NCI-H2196 treated with DMSO at 0.1 percent for 48 hours (cell line): ENCODE measurements at regions not wholly inside any gene's neighbourhood (a gene's known extent, or its start where the extent isn't known, plus 50 kb on each side); places are given as distances from the start of the nearest gene placed in this dataset.

Source experiments
- DNase-seq: peaks from one replicate; lab custom pipeline; 2025; ENCODE audit not compliant: unreplicated experiment; lab: John Stamatoyannopoulos, UW

DNA sequence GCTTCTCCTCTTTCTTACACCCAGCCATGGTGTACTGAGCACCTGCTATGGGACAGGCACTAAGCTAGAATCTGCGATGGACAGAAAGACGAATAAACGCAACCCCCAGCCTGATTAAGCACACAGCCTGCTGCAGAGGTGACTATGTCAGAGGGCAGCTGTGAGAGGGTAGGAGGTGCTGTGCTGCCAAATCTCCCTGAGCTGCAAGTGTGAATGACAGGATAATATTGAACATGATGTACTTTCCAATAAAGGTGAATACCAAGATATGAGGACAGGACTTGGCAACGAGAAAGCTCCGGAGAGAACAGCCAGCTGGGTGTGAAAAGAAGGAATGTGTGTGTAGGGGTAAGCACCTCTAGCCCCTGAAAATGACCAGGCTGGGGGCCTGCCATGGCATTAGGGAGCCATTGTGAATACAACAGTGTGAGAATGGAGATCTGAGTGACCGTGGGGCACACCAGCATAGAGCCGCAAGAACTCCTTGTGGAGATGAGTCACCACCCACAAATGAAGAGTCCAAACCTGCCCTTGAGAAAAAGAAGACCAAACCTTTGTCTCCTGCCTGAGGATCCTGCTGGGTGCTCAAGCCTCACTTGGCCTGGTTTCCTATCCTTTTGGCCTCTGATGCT lies 83.0 kb upstream of the ATF3 start:
- no peak for DNase-seq

DNA sequence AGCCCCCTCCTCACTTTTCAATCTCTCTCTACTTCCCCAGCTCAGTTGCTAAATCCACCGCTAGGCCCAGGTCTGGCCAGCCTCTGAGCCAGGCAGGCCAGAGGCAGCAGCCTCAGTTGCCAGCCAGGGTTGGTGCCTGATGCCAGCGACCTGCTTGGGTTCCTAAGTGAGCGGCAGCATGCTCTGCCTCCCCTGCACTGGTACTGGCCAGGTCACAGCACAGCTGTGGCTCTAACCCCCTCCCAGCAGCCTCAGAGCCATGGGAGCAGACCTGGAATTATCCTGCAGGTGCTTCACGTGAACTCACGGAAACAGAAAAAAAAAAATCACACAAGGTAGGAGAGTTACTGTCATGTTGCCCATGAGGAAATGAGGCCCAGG lies 82.5 kb upstream of the ATF3 start:
- DNase-seq = no peak

DNA sequence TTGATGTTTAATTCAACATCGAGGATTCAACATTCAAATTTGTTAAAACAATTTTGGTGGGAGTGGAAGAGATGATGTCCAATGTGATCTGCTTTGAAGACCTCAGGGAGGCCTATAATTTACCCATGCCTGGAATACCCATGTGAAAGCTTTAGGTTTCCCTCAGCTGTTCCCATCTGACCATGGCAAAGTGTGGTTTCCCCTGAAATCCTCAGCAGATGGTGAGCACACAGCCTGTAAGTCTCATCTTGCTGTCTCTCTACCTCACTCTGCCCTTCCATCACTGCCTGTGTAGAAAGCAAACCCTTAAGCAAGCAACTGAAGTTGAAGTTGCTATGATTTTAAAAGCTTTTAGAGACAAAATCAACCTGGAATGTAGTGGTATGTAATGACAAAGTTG lies 80.1 kb upstream of the ATF3 start:
- no peak for DNase-seq

DNA sequence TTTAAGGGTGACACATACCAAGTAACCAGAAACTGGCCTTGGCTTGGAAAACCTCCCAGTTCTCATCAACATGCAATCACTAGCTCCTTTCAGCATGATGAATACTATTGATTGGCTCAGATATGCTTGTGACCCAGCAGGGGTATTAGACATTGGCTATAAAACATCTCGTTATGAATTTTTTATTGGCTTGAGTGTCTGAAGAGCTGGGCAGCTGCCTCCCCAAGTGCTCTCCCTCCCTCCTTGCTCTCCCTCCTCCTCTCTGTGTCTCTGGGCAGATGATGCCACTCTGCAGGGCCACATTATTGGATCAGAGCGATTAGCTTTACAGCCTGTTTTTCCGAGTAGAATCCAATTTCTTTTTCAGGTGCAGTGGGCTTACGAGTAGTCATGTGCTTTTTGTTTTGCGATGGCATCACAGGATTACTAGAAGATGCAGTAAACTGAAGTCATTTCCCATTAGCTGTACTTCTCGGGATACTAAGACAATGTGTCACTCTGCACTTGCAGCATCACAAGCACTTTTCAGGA lies 79.3 kb upstream of the ATF3 start:
- peak; percentile 6 for DNase-seq

DNA sequence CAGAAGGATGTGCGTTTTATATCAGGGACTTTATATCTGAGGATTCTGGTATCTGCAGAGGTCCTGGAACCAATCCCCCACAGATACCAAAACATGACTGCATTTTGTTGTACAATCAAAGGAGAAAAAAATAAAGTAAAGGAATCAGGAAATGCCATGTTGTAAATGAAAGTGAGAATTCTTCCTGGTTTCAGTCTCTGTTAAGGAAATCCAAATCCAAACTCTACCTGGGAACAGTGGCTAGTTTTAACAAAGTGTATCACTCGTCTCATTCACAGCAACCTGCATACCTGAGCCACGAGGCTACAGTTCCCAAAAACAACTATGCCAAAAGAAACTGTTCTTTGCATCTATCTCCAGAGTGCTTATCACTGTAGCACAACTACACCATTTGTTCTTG lies 77.3 kb upstream of the ATF3 start:
- DNase-seq = no peak

DNA sequence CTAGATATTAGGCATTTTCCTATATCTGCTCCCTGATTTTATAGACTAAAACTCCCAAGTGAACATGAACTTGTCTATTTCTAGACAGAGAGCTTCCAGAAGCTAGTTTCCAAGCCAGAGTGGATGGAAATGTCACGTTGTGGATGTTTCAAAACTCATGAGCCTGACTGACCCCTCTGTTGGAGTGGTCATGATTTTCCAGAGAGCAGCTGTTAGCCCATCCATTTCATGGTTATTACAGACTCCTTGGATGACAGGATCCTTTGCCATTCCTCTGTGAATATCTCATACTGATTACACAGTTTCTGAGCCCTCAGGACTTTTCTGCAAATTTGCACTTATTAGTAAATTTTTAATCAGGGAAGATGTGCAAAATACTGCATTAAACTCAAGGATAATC lies 76.8 kb upstream of the ATF3 start:
- no peak for DNase-seq

DNA sequence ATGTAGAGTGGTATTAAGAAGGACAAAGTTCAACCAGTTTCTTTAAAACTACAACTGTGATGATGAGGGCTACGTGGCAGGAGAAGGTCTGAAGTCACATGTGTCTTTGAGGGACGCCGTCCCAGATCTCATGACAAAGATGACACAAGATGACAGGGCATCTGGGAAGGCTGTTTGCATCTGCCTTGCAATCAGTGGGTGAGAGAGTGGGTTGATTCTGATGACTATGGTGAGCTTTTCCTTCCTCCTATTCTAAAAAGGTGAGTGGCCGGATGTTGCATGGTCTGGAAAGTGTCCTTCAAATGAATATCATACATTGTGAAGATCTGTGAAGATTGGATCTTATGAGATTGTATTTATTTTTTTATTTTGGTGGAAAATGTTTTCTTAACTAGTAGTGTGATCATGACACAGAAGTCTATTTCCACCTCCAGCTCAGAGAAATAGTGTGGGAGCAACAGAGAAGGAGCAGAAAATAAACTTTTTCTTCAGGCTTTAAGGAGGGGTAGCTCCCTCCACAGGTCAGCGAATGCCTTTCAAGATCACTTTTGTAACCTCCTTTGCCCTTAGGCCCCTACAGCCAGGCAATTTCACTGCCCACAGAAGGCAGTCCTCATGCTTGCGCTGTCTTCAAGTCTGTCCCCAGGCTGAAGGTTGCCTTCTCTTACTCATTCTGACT lies 76.0 kb upstream of the ATF3 start:
- no peak for DNase-seq

DNA sequence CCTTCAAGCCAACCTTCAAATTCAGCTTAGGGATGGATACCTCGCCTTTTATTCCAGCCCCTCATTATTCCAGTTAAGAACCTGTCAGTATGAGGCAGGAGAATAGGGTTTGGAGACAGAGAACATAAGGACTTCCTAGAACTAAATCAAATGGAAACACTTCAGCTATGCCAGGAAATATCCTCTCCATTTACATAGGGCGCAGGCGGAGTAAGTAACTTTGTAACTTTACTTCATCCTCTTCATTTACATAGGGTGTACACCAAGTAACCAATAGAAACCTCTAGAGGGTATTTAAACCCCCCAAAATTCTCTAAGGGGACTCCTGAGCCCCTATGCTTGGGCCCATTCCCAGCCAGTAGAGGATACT lies 75.4 kb upstream of the ATF3 start:
- no peak for DNase-seq

DNA sequence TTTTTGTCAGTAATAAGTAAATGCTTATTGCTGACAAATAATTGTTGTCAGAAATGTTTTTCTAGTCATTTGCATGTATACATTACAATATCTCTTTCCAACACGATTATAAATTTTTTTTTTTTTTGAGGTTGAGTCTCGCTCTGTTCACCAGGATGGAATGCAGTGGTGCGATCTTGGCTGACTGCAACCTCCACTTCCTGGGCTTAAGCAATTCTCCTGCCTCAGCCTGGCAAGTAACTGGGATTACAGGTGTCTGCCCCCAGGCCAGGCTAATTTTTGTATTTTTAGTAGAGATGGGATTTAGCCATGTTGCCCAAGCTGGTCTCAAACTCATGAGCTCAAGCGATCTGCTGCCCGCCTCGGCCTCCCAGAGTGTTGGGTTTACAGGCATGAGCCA lies 72.0 kb upstream of the ATF3 start:
- DNase-seq = no peak

DNA sequence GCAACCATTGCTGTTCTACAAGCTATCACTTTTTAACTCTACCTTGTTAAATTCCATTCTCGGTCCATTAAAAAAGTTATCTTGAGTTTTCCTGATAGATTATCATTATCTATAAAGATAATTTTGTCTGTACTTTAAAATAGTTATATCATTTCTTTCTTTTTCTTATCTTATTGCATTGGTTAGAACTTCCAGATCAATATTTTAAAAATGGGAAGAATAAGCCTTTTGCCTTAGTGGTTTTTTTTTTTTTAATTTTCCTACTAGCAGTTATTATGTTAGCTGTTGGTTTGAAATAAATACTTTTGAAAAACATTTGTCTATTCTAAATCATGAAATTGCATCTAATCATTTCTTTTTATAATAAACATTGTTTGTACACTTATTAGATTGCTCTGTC lies 71.0 kb upstream of the ATF3 start:
- no peak for DNase-seq

DNA sequence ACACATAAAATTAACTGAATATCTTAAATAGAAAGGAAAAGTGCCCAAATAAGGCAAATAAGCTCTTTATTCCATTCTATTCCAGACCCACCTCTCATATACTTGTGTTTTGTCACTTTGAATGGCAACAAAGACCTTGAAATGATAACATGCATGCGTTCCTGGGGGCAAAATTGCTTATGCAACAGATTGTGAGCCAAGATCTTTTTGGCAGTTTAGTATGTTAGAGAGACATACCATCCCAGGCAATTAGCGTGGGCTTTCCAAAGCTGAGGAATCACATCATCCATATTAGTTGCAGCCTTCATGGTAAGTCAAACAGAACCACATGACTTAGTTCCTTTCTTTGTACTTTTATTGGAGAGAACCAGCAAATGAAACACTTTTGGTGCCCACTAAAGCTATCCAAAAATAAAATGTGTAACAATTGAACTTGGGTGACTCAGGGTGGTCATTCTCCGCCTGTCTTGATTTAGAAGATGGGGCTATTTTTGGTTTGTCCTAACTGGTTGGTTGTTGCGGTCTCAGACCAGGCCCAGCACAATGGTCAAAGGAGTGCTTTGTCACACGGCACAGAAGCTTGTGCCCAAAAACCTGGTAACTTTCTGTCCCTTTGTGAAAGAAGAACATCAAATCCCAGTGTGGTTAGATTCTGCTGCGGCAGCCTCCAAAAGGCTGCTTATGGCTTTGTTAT lies 68.7 kb upstream of the ATF3 start:
- DNase-seq = no peak

DNA sequence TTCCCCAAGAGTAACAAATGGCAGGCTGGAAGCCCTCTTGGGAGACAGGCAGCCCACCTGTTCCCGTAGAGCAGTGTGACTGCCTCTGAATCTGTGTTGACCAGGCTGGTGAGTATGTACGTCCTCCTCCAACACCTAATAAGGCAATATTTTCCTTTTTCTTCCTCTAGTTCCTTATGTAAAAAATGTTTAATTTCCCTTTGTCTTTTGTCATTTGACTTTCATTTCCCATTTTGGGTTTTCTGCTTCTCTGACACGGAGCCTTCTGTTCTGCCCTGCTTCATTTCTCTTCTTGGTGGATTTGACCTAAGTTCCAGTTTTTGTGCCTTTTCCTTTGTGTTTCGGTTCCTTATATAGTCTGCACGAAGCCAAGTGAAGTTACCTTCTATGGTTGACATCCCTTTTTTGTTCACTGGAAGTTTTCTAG lies 65.8 kb upstream of the ATF3 start:
- DNase-seq = no peak

DNA sequence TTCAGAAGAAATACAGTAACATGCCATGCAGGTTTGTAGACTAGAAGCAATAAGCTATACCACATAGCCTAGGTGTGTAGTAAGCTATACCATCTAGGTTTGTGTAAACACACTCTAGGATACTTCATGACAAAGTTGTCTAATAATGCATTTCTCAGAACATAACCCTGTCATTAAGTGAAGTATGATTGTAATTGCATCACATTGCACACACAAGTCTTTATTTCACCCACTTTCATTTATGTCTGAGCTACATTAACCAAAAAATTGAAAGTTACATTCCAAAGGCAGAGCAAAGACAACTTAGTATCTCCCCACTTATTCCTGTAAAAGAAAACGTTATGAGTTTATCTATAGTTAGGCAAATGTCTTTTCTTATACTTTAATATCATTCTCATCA lies 64.5 kb upstream of the ATF3 start:
- no peak for DNase-seq

DNA sequence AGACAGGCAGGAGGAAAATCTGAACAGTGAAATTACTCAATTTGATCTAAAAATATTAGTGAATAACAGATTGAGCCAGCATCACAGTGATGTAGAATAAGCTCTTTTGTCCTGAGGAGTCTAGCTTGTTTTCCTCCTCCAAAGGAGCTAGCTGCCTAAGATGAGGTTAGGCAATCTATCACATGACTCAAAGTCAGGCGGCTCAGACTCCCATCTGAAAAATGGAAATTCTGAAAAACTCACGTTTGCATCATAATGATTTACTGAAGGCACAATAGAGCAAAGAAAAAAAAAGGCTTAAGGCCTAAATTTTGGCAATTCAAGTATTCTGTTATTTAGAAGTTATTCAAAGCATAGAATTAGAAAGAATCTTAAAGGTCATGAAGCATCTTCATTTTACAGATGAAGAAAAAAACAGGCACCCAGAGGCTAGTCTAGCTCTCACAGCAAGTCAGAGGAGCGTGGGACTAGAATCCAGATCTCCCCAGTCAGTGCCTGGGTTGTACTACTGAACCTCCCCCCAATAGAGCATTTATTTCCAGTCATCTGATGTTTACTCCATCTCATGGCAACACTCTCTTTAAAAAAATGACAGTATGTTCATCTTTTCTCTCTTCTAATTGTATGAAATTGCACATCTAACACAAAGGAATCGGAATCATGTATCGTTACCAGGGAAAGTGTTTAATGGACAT lies 62.5 kb upstream of the ATF3 start:
- no peak for DNase-seq

DNA sequence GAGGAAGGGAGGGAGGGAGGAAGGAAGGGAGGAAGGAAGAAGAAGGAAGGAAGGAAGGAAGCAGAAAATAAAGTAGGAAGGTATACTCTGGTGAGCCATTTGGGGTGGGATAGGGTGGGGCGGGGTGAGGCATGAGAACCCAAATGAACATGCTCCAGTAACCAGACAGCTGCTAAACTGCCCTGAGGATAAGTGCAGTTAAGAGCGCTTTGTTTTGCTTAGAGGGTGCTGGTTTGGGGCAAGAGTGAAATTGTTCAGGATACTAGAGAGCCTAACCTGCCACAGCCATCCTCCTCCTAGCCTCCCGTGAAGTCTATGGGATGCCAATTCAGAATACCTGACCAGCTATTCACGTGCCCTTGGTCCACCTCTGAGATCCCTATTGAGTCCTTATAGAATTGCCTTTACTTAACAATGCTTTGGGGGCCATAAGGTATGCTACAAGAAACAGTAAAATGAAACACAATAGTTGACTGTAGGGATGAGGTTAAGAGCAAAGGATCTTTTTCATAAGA lies 59.0 kb upstream of the ATF3 start:
- no peak for DNase-seq

DNA sequence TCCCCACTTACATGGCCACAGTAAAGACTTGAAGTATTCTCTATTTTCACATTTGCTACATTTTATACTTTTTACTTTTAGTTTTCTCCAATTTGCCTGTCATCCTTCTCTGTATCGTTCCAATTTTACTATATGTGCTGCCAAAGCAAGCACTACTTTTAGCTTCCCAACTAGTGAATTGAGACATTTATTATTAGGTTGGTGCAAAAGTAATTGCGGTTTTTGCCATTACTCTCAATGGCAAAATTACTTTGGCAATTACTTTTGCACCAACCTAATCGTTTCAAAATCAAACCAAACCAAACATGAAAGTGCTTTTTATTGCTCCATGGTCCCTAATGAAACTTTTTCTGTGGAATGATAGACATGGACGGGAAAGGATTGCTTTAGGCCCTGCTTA lies 56.6 kb upstream of the ATF3 start:
- no peak for DNase-seq

DNA sequence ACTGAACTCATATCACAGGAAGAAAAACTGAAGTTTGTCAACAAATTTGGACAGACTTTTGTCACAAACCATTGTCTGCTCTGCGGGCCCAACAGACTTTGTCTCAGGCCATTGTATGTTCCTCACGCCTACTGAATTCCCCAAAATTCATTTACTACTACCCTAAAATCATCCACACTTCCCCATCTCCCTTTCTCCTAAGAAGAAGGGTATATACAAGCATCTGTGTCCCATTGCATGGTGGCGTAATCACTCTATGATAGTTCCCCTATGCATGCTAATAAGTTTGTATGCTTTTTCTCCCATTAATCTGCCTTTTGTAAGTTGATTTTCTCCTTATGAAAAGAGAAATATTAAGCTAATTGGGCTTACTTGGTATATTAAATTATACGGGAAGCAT lies 54.9 kb upstream of the ATF3 start:
- DNase-seq = no peak

DNA sequence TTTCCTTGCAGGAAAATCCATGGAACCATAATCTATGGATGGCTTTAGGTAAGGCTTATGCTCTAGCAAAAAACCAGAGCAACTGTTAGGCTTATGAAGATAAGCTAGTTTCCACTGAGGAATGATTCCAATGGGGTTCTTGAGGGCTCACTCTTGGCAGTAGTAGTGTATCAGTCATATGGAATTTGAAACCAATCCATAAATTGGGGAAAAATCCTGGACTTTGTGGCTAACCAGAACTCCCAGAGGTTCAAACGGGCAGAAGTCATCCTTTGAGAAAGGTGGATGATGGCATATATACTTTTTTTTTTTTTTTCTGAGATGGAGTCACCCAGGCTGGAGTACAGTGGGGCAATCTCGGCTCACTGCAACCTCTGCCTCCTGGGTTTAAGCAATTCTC lies 54.2 kb upstream of the ATF3 start:
- no peak for DNase-seq

DNA sequence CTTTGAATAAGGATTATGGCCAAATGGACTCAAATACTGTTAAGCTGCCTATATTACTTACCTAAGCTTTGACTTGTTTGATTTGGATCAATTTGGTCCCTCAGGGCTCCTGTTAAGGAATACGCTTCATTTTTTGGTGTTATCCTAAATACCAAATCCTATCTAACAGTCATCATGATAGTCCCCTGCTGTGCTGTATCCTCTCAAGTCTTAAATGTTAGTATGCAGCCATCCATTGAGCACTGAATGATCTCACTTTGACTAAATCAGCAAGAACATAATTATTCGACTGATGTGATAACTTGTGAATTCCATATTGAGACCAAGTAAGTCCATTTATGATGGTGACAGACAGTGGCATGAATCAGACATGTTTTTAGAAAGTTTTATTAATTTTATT lies 53.1 kb upstream of the ATF3 start:
- DNase-seq = no peak

DNA sequence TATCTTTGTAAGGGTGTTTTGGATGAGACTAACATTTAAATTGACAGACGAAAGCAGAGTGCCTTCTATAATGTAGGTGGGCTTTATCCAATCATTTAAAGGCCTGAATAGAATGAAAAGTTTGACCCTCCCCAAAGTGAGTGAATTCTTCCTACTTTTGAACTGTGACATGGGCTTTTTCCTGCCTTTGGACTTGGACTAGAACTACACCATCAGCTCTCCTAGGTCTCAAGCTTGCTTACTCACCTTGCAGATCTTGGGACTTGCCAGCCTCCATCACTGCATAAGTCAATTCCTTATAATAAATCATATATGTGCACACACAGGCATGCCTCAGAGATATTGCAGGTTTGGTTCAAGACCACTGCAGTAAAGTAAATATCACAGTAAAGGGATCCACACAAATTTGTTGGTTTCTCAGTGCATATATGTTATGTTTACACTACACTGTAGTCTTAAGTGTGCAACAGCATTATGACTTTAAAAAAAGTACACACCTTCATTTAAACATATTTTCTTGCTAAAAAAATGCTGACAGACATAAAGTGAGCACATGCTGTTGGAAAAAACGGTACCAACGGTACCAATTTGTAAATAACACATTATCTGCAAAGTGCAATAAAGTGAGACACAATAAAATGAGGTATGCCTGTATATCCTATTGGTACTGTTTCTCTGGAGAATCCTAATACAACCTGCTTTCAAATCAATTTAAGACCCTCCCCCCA lies 51.6 kb upstream of the ATF3 start:
- DNase-seq = no peak
